Thyroid gland (tissue), 4 donors: ENCODE measurements at regions not wholly inside any gene's neighbourhood (a gene's known extent, or its start where the extent isn't known, plus 50 kb on each side); places are given as distances from the start of the nearest gene placed in this dataset.

Experiments used
- POLR2A ChIP-seq, 2 donors: fragments of 450-650 bp; IDR thresholded peaks; one replicate each; pipeline ENCODE4 v1.6.1; 2017; ENCODE audit warnings: antibody characterized with exemption in 2 of 2, mild to moderate bottlenecking in 2 of 2, moderate library complexity in 1 of 2
- TF ChIP-seq, protein P1 (sequence below), 6 experiments: fragments of 200-600 bp in 3 of 6; fragments of 450-650 bp in 3 of 6; sonication (generic) in 3 of 6; IDR thresholded peaks; one replicate each; pipeline ENCODE4 v1.5.1; 2016 to 2019; ENCODE audit warnings: antibody characterized with exemption in 6 of 6, mild to moderate bottlenecking in 2 of 6, inconsistent platforms in 1 of 6, moderate library complexity in 1 of 6

DNA sequence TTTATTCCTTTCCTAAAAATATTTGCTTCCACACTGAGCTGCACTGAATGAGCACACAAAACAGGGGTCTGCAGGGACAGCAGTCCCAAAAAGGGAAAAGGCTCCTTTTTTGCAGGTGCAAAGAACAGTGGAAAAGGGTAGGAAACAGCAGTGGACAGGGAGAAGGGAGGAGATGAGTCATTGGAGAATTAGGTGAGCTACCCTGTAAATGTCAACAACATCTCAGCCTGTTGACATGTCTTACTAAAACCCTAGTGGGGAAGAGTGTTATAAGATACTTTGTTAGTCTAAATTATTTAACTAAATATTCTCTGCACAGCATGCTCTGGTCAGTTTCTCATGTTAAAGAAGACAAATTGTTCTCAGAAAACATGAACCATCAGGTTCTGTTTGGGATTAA, 151.5 kb upstream of the FBXL4 start:
- TF ChIP-seq, protein P1, sequence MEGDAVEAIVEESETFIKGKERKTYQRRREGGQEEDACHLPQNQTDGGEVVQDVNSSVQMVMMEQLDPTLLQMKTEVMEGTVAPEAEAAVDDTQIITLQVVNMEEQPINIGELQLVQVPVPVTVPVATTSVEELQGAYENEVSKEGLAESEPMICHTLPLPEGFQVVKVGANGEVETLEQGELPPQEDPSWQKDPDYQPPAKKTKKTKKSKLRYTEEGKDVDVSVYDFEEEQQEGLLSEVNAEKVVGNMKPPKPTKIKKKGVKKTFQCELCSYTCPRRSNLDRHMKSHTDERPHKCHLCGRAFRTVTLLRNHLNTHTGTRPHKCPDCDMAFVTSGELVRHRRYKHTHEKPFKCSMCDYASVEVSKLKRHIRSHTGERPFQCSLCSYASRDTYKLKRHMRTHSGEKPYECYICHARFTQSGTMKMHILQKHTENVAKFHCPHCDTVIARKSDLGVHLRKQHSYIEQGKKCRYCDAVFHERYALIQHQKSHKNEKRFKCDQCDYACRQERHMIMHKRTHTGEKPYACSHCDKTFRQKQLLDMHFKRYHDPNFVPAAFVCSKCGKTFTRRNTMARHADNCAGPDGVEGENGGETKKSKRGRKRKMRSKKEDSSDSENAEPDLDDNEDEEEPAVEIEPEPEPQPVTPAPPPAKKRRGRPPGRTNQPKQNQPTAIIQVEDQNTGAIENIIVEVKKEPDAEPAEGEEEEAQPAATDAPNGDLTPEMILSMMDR (IDR thresholded peaks at IDR 0.05) = no peak
- TF ChIP-seq POLR2A (IDR thresholded peaks at IDR 0.05) = no peak
